Esophagus squamous epithelium (tissue), 4 donors: ENCODE measurements at regions not wholly inside any gene's neighbourhood (a gene's known extent, or its start where the extent isn't known, plus 50 kb on each side); places are given as distances from the start of the nearest gene placed in this dataset.

Source experiments
- POLR2A ChIP-seq, 4 donors: fragments of 450-650 bp; IDR thresholded peaks; one replicate each; pipeline ENCODE4 v1.6.1; 2017; ENCODE audit warnings: antibody characterized with exemption in 4 of 4, mild to moderate bottlenecking in 4 of 4, moderate library complexity in 3 of 4
- TF ChIP-seq, protein P1 (sequence below), 6 experiments: fragments of 450-650 bp in 4 of 6; fragments of 200-600 bp in 2 of 6; sonication (generic) in 2 of 6; IDR thresholded peaks; one replicate each; pipeline ENCODE4 v1.5.1; 2016 to 2019; ENCODE audit warnings: antibody characterized with exemption in 6 of 6, mild to moderate bottlenecking in 4 of 6, moderate library complexity in 4 of 6

DNA sequence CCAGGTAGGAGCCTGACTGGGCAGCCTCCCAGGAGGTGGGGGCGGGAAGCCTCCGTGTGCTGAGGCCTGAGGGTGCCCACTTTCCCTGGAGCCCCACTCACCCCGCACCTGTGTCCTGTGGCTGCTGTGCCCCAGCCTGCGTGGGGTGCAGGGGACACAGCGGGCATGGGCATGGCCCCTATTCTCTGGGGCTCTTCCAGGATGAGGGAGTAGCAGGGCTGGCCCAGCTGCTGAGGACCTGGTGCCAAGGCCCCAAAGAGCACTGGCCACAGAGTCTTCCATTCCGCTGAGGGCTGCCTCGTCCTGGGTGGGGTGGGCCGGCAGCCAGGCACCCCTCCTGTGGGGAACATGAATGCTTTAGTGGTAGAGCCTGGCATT lies 51.7 kb upstream of the SORCS2 start:
- TF ChIP-seq, protein P1, sequence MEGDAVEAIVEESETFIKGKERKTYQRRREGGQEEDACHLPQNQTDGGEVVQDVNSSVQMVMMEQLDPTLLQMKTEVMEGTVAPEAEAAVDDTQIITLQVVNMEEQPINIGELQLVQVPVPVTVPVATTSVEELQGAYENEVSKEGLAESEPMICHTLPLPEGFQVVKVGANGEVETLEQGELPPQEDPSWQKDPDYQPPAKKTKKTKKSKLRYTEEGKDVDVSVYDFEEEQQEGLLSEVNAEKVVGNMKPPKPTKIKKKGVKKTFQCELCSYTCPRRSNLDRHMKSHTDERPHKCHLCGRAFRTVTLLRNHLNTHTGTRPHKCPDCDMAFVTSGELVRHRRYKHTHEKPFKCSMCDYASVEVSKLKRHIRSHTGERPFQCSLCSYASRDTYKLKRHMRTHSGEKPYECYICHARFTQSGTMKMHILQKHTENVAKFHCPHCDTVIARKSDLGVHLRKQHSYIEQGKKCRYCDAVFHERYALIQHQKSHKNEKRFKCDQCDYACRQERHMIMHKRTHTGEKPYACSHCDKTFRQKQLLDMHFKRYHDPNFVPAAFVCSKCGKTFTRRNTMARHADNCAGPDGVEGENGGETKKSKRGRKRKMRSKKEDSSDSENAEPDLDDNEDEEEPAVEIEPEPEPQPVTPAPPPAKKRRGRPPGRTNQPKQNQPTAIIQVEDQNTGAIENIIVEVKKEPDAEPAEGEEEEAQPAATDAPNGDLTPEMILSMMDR (IDR thresholded peaks at IDR 0.05) = no peak
- TF ChIP-seq POLR2A (IDR thresholded peaks at IDR 0.05) = no peak
